ENCODE measurements at regions not wholly inside any gene's neighbourhood (a gene's known extent, or its start where the extent isn't known, plus 50 kb on each side); places are given as distances from the start of the nearest gene placed in this dataset.

DNA sequence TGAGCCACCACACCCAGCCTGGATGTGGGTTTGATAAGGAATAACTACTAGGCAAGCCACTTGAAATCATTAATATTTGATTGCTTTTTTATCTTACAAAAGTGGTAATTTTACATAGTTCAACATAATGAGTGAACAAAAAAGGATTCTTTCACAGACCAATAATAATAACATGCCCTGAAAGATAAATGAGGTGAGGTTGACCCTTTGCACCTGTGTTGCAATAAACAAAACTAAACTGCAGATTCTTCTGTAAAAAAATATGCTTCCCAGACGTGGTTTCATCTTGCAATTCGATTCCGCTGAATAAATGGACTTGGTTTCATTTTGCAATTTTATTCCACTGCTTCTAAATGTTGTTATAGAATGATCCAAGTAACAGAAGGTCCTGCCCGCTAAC, 1514.9 kb upstream of the TMEM132C start:
- no peak for DNase-seq

DNA sequence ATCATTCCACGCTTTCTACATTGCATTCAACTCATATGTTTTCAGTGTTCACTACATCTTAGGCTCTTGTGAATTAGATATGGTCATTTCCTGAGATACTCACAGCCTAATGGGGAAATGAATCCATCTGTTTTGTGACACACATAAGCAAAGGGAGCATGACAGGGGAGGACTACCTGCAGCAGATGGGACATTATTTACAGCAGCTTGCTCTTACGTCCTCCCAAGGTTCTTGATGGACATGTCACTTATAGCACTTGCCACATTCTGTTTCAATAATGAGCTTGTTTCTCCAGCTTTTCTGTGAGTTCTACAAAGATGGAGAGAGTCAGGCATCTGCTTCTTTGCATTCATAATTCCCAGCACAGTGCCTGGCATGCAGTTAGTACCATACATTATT, 1509.6 kb upstream of the TMEM132C start:
- no peak for DNase-seq

GRCh38 chr12:126760092-126760491, 1506.9 kb upstream of the TMEM132C start:
- DNase-seq = no peak

- DNase-seq = no peak
Observed at GRCh38 chr12:126761420-126761819, 1505.5 kb upstream of the TMEM132C start.

- no peak for DNase-seq
Observed at GRCh38 chr12:126762150-126762549, 1504.8 kb upstream of the TMEM132C start.

DNA sequence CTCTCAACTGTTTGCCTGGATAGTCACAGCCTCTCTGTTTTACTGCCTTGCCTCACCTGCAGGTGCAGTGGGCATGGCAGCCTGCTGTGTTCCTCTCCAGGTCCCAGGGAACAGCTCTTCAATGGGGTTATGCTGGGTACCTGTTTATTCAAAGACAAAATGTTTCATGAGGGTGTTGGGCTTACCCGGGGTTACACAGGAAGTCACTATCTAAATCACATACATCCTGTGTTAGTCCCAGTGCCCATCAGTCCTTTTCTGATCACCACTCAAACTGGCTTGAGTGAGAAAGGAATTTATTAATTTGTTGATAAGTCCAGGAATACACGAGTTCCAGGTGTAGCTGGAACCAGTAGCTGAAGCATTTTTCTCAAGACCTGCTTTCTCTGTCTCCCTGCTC, 1503.6 kb upstream of the TMEM132C start:
- no peak for DNase-seq

GRCh38 chr12:126767334-126767733, 1499.6 kb upstream of the TMEM132C start:
- no peak for DNase-seq

GRCh38 chr12:126768517-126768916, 1498.5 kb upstream of the TMEM132C start:
- DNase-seq = no peak

GRCh38 chr12:126770188-126770587, 1496.8 kb upstream of the TMEM132C start:
- no peak for DNase-seq

DNA sequence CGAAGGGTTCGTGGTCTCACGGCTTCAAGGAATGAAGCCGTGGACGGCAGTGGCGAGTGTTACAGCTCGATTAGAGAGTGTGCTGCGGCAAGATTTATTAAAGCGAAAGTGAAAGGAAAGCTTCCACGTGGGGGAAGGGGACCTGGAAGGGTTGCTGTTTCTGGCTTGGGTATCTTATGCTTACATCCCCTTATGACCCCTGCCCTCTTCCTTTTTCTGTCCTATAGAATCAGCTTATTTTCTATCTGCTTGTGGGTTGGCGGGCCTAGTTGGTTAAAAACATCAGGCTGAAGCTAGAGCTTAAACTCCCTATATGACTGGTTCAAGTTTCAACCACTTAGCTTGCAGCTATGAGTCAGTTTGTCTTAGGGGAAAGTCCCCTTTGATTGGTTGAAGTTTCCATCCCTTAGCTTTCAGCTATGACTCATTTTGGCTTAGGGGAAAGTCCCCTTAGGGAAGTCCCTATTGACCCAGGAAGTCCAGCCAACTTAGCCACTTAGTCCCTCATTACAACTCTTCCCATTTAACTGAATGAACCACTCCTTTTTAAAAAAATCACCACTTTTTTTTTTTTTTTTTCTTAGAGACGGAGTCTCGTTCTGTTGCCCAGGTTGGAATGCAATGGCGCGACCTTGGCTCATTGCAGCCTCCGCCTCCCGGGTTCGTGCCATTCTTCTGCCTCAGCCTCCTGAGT, 1494.7 kb upstream of the TMEM132C start:
- no peak for DNase-seq

GRCh38 chr12:126773012-126773411, 1494.0 kb upstream of the TMEM132C start:
- DNase-seq = no peak

DNA sequence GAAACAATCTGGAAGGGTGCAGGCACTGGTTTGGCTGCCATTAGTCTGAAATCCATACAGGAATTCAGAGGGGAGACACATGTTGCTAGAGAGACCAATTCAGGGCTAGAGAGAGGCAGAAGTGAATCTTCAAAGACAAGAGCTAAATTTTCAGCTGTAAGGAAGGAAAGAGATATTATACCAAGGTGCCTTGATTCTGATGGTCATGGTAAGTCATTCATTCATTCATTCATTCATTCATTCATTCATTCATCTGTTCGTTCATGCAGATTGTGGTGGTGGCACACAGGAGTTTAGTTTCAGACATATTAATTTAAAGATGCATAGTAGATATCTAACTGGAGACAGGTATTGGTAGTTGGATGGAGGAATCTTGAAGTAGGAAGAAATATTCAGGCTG, 1493.5 kb upstream of the TMEM132C start:
- no peak for DNase-seq

- no peak for DNase-seq
Observed at GRCh38 chr12:126776026-126776655, 1490.8 kb upstream of the TMEM132C start.

DNA sequence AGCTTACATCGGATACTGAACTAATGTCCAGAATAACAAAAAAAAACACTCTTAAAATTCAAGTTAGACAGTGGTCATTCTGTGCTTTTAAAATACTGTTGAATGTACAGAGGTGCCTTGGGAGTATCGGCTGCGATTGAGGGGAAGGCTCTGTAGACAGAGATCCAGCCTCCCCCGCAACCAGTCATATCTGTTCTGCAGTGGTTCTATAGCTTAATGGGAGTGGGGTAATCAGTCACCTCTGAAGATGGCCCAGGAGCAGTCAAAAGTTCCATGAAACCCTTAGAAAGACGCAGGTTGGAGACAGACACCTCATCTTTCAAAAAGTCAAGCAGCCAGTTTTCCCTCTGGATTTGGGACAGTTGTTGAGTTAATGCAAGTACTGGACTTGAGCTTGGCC, 1486.6 kb upstream of the TMEM132C start:
- no peak for DNase-seq

DNA sequence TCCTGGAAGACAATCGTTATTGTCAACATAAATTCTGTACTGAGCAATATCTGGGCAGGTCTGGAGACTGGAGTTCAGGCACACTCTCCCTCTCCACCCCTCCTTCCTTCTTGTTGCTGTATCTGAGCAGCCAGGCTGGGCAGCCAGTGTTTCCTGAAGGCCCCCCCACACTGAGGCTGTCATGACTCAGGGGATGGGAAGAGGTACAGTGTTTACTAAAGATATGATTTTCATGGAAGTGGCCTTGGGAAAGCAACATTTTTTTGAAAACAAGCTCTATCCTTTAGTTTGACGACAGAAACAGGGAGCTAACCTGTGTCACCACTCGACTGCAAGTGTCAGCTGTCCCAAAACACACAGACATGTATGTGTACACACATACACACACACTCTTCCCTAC, 1485.4 kb upstream of the TMEM132C start:
- no peak for DNase-seq

- no peak for DNase-seq
Observed at GRCh38 chr12:126782083-126782482, 1484.9 kb upstream of the TMEM132C start.

DNA sequence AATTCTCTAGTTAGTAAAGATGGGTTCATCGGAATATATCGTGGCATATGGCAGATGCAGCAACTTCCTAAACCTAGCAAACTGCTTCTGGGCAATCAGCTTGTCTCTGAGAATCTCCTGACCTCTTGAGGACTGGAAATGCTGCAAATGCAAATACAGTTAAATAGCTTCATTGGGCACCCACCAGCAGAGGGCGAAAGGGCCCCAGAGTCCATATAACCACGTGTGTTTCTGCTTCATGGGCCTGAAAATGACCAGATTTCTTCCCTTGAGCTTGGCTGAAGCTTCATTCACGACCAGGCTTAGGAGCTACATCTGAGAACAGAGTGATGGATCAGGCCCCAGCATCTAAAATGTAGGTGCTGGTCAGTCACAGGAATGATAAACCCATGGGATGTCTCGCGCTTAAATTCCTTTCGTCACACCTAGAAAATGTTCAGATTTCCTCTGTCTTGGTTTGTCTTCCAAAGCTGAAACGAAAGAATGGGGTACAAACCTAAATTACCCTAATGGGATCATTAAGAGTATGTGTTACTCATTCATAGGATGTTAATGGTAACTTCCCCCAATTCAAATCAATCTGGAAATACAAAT, 1482.5 kb upstream of the TMEM132C start:
- DNase-seq = no peak

GRCh38 chr12:126789963-126790362, 1477.0 kb upstream of the TMEM132C start:
- no peak for DNase-seq

- no peak for DNase-seq
Observed at GRCh38 chr12:126791122-126791521, 1475.8 kb upstream of the TMEM132C start.

- DNase-seq = no peak
Observed at GRCh38 chr12:126792411-126792810, 1474.6 kb upstream of the TMEM132C start.

DNA sequence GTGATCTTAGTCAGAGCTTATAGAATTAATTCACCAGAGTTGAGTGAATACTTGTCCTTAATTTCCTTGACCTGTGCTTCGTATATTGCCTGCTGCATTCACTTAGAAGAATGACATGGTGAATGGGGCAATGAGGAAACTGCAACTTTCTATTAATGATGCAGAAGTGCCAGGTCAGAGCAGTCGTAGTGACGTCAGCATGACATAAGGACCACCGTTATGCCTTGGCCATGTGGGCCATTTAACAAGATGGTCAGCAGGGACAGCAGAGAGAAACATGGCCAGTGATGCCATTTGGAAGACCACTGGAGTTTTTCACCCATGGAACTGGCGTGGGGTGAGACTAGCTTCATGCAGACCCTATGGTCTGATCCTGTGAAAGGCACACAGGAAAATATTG, 1469.4 kb upstream of the TMEM132C start:
- no peak for DNase-seq

DNA sequence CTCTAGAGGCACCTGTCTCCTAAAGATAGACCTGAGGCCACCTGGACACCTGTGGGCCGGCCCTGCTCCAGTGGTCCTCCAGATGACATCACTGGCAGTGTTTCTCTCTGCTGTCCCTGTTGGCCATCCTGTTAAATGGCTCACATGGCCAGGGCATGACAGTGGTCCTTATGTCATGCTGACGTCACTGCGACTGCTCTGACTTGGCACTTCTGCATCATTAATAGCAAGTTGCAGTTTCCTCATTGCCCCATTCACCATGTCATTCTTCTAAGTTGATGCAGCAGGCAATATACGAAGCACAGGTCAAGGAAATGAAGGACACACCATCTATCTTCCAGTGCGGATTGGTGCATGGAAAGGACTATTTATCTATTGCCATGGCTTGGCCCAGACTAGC, 1468.5 kb upstream of the TMEM132C start:
- DNase-seq = no peak

DNA sequence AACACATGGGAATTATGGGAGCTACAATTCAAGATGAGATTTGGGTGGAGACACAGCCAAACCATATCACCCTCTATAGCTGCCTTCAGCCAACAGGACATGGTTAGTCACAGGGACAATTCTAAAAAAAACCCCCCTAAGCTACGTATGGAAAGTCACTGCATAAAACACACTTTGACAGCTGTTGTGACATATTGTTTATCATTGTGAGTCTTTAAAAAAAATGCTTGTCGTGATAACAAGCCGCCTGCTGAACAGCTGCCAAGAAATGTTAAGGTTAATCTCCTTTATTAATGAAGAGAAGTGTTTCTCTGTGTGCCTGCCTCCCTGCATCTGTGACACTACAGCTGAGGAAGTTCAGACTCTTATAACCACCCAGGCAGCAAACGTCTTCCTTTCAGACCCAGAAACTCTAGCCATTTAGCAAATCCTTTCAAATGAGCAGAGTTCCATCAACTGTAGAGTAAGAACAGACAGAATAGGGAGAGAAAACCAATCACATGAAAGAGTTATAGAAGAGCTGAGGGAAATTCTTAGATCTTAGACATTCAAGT, 1459.6 kb upstream of the TMEM132C start:
- no peak for DNase-seq

DNA sequence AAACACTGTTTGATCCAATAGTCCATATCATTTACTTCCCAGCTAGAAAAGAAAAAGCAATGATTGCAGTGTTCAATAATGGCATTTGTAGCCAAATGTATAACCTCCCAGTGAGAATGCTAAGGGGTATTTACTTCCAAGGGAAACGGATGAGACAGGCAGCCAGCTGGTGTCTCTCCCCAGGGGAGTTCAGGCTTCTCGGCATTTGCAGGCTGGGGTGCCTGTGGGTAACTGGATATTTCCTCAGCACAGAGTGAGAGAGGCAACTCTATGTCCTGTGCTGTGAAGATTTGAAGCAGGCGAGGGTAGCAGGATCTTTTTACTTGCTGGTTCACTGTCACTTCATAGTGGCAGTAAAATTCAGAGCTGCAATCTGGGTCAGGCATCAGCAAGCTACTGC, 1455.6 kb upstream of the TMEM132C start:
- no peak for DNase-seq

All from GF-D8 (cell line).